ENCODE measurements at regions not wholly inside any gene's neighbourhood (a gene's known extent, or its start where the extent isn't known, plus 50 kb on each side); places are given as distances from the start of the nearest gene placed in this dataset.
"Not testable (repeated sequence)": the region's sequence is repeated elsewhere in the genome, so short reads cannot be mapped to it uniquely, and the experiment has no call there.

GRCh38 chr6:137299681-137300080 lies 80.5 kb upstream of the IFNGR1 start:
- ChIA-PET POLR2A (no interaction called here), CTCF (no interaction called here)
- H3K4me1 Mint-ChIP-seq (ENCODE audit: low read depth, unreplicated experiment), result no peaks in the 10 kb centered on the region
- intact Hi-C loops (cut with micrococcal nuclease; ENCODE audit: unreplicated experiment), result no loop called here
- peaks cover 10% of the 10 kb centered on the region for H3K9me3 Mint-ChIP-seq (ENCODE audit: unreplicated experiment)
- H3K27me3 Mint-ChIP-seq (ENCODE audit: insufficient read depth, unreplicated experiment), result no peaks in the 10 kb centered on the region
- Histone ChIP-seq H3K4me3 (ENCODE audit: low read depth, low read length) (no peak overlapping the region), H3K4me1 (no peaks in the 10 kb centered on the region), H3K36me3 (ENCODE audit: control insufficient read depth, insufficient read depth, low read length) (no peaks in the 10 kb centered on the region), H3K9me3 (no peaks in the 10 kb centered on the region), H3K27me3 (replicated peaks; ENCODE audit: control insufficient read depth, insufficient read depth, low read length) (no peaks in the 10 kb centered on the region)
- H3K36me3 Mint-ChIP-seq (ENCODE audit: insufficient read depth, unreplicated experiment), result no peaks in the 10 kb centered on the region
- no peak for DNase-seq
- TF ChIP-seq CTCF (IDR thresholded peaks at IDR 0.05; ENCODE audit: insufficient read depth in 1 of 2, low read depth in 1 of 2, low read length in 1 of 2, severe bottlenecking in 1 of 2, unreplicated experiment in 1 of 2), result no peak
- no peak overlapping the region for H3K27ac Mint-ChIP-seq (ENCODE audit: unreplicated experiment)
- BruUV-seq (replicated peaks), result no TSS peak
- no peak overlapping the region for H3K4me3 Mint-ChIP-seq (ENCODE audit: unreplicated experiment)

GRCh38 chr6:137297887-137298286 lies 78.7 kb upstream of the IFNGR1 start:
- no peak overlapping the region for H3K27ac Mint-ChIP-seq (ENCODE audit: unreplicated experiment)
- H3K9me3 Mint-ChIP-seq (ENCODE audit: unreplicated experiment), result peaks cover 2% of the 10 kb centered on the region
- POLR2A ChIA-PET, result no interaction called here
- H3K4me1 ChIP-seq, result no peaks in the 10 kb centered on the region
- no peaks in the 10 kb centered on the region for H3K27me3 Mint-ChIP-seq (ENCODE audit: insufficient read depth, unreplicated experiment)
- H3K36me3 Mint-ChIP-seq (ENCODE audit: insufficient read depth, unreplicated experiment), result no peaks in the 10 kb centered on the region
- no peaks in the 10 kb centered on the region for H3K9me3 ChIP-seq
- CTCF ChIA-PET, result interaction anchor here (0.6 to 0.7 kb wide), 2 partner anchors 705 to 1835 kb away, joined by 3 to 5 read pairs; no protein-coding TSS in a partner anchor
- no peaks in the 10 kb centered on the region for H3K4me1 Mint-ChIP-seq (ENCODE audit: low read depth, unreplicated experiment)
- no peak for TF ChIP-seq CTCF (IDR thresholded peaks at IDR 0.05; ENCODE audit: insufficient read depth in 1 of 2, low read depth in 1 of 2, low read length in 1 of 2, severe bottlenecking in 1 of 2, unreplicated experiment in 1 of 2)
- no peaks in the 10 kb centered on the region for H3K27me3 ChIP-seq (replicated peaks; ENCODE audit: control insufficient read depth, insufficient read depth, low read length)
- no TSS peak for BruUV-seq (replicated peaks)
- H3K36me3 ChIP-seq (ENCODE audit: control insufficient read depth, insufficient read depth, low read length), result no peaks in the 10 kb centered on the region
- DNase-seq, result no peak
- no peak overlapping the region for H3K4me3 Mint-ChIP-seq (ENCODE audit: unreplicated experiment)
- intact Hi-C loops (cut with micrococcal nuclease; ENCODE audit: unreplicated experiment), result no loop called here
- H3K4me3 ChIP-seq (ENCODE audit: low read depth, low read length), result no peak overlapping the region

- H3K27ac Mint-ChIP-seq (ENCODE audit: unreplicated experiment); CTCF ChIA-PET; BruUV-seq (replicated peaks); H3K4me1 ChIP-seq; H3K27me3 ChIP-seq (replicated peaks; ENCODE audit: control insufficient read depth, insufficient read depth, low read length); H3K27me3 Mint-ChIP-seq (ENCODE audit: insufficient read depth, unreplicated experiment); H3K9me3 ChIP-seq; H3K4me1 Mint-ChIP-seq (ENCODE audit: low read depth, unreplicated experiment); H3K4me3 ChIP-seq (ENCODE audit: low read depth, low read length); H3K36me3 Mint-ChIP-seq (ENCODE audit: insufficient read depth, unreplicated experiment); DNase-seq; intact Hi-C loops (cut with micrococcal nuclease; ENCODE audit: unreplicated experiment); H3K36me3 ChIP-seq (ENCODE audit: control insufficient read depth, insufficient read depth, low read length); H3K4me3 Mint-ChIP-seq (ENCODE audit: unreplicated experiment); H3K9me3 Mint-ChIP-seq (ENCODE audit: unreplicated experiment): not testable (repeated sequence)
- POLR2A ChIA-PET, result interaction anchor here (0.6 kb wide), 1 partner anchor 48 kb away, joined by 3 read pairs; no protein-coding TSS in a partner anchor
Observed at GRCh38 chr6:137292326-137292725, 73.1 kb upstream of the IFNGR1 start.

- Mint-ChIP-seq H3K9me3 (ENCODE audit: unreplicated experiment) (no peaks in the 10 kb centered on the region), H3K27me3 (ENCODE audit: insufficient read depth, unreplicated experiment) (no peaks in the 10 kb centered on the region), H3K36me3 (ENCODE audit: insufficient read depth, unreplicated experiment) (no peaks in the 10 kb centered on the region), H3K4me1 (ENCODE audit: low read depth, unreplicated experiment) (no peaks in the 10 kb centered on the region), H3K27ac (ENCODE audit: unreplicated experiment) (no peak overlapping the region), H3K4me3 (ENCODE audit: unreplicated experiment) (no peak overlapping the region)
- TF ChIP-seq CTCF (IDR thresholded peaks at IDR 0.05; ENCODE audit: insufficient read depth in 1 of 2, low read depth in 1 of 2, low read length in 1 of 2, severe bottlenecking in 1 of 2, unreplicated experiment in 1 of 2), result no peak
- ChIA-PET CTCF (no interaction called here), POLR2A (no interaction called here)
- intact Hi-C loops (cut with micrococcal nuclease; ENCODE audit: unreplicated experiment), result no loop called here
- Histone ChIP-seq H3K27me3 (replicated peaks; ENCODE audit: control insufficient read depth, insufficient read depth, low read length) (no peaks in the 10 kb centered on the region), H3K9me3 (no peaks in the 10 kb centered on the region), H3K4me3 (ENCODE audit: low read depth, low read length) (no peak overlapping the region), H3K36me3 (ENCODE audit: control insufficient read depth, insufficient read depth, low read length) (no peaks in the 10 kb centered on the region), H3K4me1 (no peaks in the 10 kb centered on the region)
- DNase-seq, result no peak
- BruUV-seq (replicated peaks), result no TSS peak
Observed at GRCh38 chr6:137291441-137291840, 72.3 kb upstream of the IFNGR1 start.

All from Caco-2 (cell line).